ENCODE measurements at regions not wholly inside any gene's neighbourhood (a gene's known extent, or its start where the extent isn't known, plus 50 kb on each side); places are given as distances from the start of the nearest gene placed in this dataset.

GRCh38 chr1:2907051-2907450 is 105.6 kb upstream of the TTC34 start:
- TF ChIP-seq EZH2 (IDR thresholded peaks at IDR 0.05; ENCODE audit: low read depth) (no peak; the same call in 1 of the 2 replicates), CTCF (conservative IDR thresholded peaks at IDR 0.05) (no peak)
- Histone ChIP-seq H3K9me3 (ENCODE audit: insufficient read depth, low read depth) (no peaks in the 10 kb centered on the region), H3F3A (ENCODE audit: insufficient read depth, low read depth) (no peaks in the 10 kb centered on the region), H4K20me1 (ENCODE audit: insufficient read depth) (no peaks in the 10 kb centered on the region), H3K79me2 (ENCODE audit: low read depth) (no peaks in the 10 kb centered on the region), H3K36me3 (ENCODE audit: low read depth) (no peaks in the 10 kb centered on the region), H2AFZ (no peak overlapping the region), H3K4me3 (no peak overlapping the region), H3K4me2 (no peak overlapping the region), H3K9me2 (ENCODE audit: insufficient read depth) (no peaks in the 10 kb centered on the region), H3K27ac (no peak overlapping the region), H3K27me3 (ENCODE audit: insufficient read depth, low read depth) (peaks cover 94% of the 10 kb centered on the region), H3K4me1 (replicated peaks; ENCODE audit: insufficient read depth) (no peaks in the 10 kb centered on the region)
- BruUV-seq (replicated peaks) = no TSS peak
- ChIA-PET CTCF (no interaction called here), POLR2A (ENCODE audit: unreplicated experiment) (no interaction called here)
- intact Hi-C loops (cut with micrococcal nuclease; ENCODE audit: unreplicated experiment) = no loop called here
- no peak for DNase-seq

DNA sequence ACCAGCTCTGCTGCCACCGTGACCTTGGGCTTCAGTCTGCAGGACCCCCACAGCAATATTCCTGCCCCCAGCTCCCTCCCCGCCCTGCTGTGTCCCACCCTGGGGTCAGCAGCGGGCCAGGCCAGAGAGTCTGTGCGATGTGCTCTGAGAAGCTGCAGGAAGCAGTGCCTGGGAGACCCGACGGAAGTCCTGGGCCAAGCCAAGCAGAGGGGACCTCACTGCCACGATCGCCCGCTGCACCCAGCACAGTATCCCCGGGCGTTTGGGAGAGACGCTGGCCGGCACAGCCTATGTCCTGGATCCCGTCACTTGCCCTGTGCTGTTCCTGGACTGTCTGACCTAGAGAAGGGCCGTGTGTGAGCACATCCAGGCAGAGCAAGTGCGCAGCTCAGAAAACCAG is 106.6 kb upstream of the TTC34 start:
- intact Hi-C loops (cut with micrococcal nuclease; ENCODE audit: unreplicated experiment) = no loop called here
- Histone ChIP-seq H3K4me1 (replicated peaks; ENCODE audit: insufficient read depth) (no peaks in the 10 kb centered on the region), H2AFZ (no peak overlapping the region), H3K9me3 (ENCODE audit: insufficient read depth, low read depth) (no peaks in the 10 kb centered on the region), H3K4me3 (no peak overlapping the region), H3K9me2 (ENCODE audit: insufficient read depth) (no peaks in the 10 kb centered on the region), H3K27me3 (ENCODE audit: insufficient read depth, low read depth) (peaks cover 96% of the 10 kb centered on the region), H3K79me2 (ENCODE audit: low read depth) (no peaks in the 10 kb centered on the region), H3F3A (ENCODE audit: insufficient read depth, low read depth) (no peaks in the 10 kb centered on the region), H3K4me2 (no peak overlapping the region), H4K20me1 (ENCODE audit: insufficient read depth) (no peaks in the 10 kb centered on the region), H3K27ac (no peak overlapping the region), H3K36me3 (ENCODE audit: low read depth) (no peaks in the 10 kb centered on the region)
- ChIA-PET CTCF (no interaction called here), POLR2A (ENCODE audit: unreplicated experiment) (no interaction called here)
- no peak for DNase-seq
- no peak for TF ChIP-seq EZH2 (IDR thresholded peaks at IDR 0.05; ENCODE audit: low read depth)
- TF ChIP-seq CTCF (conservative IDR thresholded peaks at IDR 0.05) = no peak
- no TSS peak for BruUV-seq (replicated peaks)

- no peaks in the 10 kb centered on the region for H3K9me2 ChIP-seq (ENCODE audit: insufficient read depth)
- no TSS peak for BruUV-seq (replicated peaks)
- H3F3A ChIP-seq (ENCODE audit: insufficient read depth, low read depth) = no peaks in the 10 kb centered on the region
- H3K27me3 ChIP-seq (ENCODE audit: insufficient read depth, low read depth) = peaks cover 96% of the 10 kb centered on the region
- no peak for TF ChIP-seq EZH2 (IDR thresholded peaks at IDR 0.05; ENCODE audit: low read depth)
- no peak for TF ChIP-seq CTCF (conservative IDR thresholded peaks at IDR 0.05)
- H3K79me2 ChIP-seq (ENCODE audit: low read depth) = no peaks in the 10 kb centered on the region
- no peaks in the 10 kb centered on the region for H3K9me3 ChIP-seq (ENCODE audit: insufficient read depth, low read depth)
- no peaks in the 10 kb centered on the region for H3K4me1 ChIP-seq (replicated peaks; ENCODE audit: insufficient read depth)
- no peak overlapping the region for H2AFZ ChIP-seq
- no peaks in the 10 kb centered on the region for H4K20me1 ChIP-seq (ENCODE audit: insufficient read depth)
- H3K36me3 ChIP-seq (ENCODE audit: low read depth) = no peaks in the 10 kb centered on the region
- no peak for DNase-seq
- CTCF ChIA-PET = no interaction called here
- intact Hi-C loops (cut with micrococcal nuclease; ENCODE audit: unreplicated experiment) = no loop called here
- H3K27ac ChIP-seq = no peak overlapping the region
- POLR2A ChIA-PET (ENCODE audit: unreplicated experiment) = no interaction called here
- no peak overlapping the region for H3K4me3 ChIP-seq
- H3K4me2 ChIP-seq = no peak overlapping the region
These were observed 107.1 kb upstream of the TTC34 start for GRCh38 chr1:2908561-2908960.

All from PC-9 (cell line).